GM12891 (cell line): ENCODE measurements at regions not wholly inside any gene's neighbourhood (a gene's known extent, or its start where the extent isn't known, plus 50 kb on each side); places are given as distances from the start of the nearest gene placed in this dataset.

Source experiments
- POLR2A ChIP-seq: IDR thresholded peaks from 2 replicates; pipeline ENCODE4 v1.6.1; 2011; ENCODE audit warnings: low read depth, low read length, control low read depth
- POLR2AphosphoS5 ChIP-seq: IDR thresholded peaks from 2 replicates; pipeline ENCODE4 v1.6.1; 2011; ENCODE audit warnings: low read depth, low read length, control low read depth
- POU2F2 ChIP-seq: IDR thresholded peaks from 2 replicates; pipeline ENCODE4 v1.6.1; 2011; ENCODE audit warnings: low read depth, mild to moderate bottlenecking, control low read depth, low read length, moderate library complexity

GRCh38 chr2:228602288-228602687, 420.8 kb upstream of the SPHKAP start:
- TF ChIP-seq POLR2A = no peak
- TF ChIP-seq POU2F2 = no peak
- no peak for TF ChIP-seq POLR2AphosphoS5
